ENCODE measurements at regions not wholly inside any gene's neighbourhood (a gene's known extent, or its start where the extent isn't known, plus 50 kb on each side); places are given as distances from the start of the nearest gene placed in this dataset.
"Not testable (repeated sequence)": the region's sequence is repeated elsewhere in the genome, so short reads cannot be mapped to it uniquely, and the experiment has no call there.

DNA sequence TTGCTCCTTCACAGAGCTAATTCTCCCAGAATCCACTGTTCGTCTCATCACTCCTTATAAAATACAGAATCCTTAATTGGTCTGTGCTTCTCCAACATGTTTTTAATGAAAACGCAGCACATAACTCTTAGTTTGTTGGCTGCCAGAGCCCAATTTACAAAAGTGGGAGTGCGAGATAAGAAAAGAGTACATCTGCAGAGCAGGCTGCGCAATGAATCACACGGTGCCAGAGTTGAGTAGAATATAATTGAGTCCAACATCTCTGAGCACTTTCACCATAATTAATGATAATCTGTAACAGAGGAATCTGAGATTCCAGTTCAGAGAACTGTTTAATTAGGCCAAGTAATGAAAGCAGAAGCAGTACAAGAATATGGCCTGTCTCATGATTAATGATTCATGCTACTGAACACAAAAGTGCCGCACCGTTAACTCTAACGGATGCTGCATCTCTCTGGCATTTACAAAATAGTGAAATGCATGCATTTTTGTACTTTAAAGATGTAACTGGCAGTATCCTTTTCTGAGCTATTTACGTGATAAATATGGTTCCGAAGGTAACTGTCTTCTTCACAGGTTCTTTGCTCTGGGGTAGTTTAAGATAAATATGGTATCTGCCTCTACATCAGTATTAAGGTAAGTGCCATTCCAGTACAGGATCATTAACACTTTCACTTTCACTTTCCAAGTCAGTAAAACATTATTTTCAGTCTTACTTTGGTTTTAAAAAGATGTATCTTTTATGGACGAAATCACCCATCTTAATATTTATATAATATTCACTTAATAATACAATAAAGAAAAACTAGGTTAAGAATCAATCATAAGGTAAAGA lies 785.6 kb downstream of the NR4A2 start:
- Mint-ChIP-seq H3K27ac (no peak overlapping the region), H3K4me3 (no peak overlapping the region), H3K36me3 (no peaks in the 10 kb centered on the region), H3K4me1 (no peaks in the 10 kb centered on the region), H3K27me3 (ENCODE audit: low read depth in 2 of 2) (no peaks in the 10 kb centered on the region), H3K9me3 (peaks cover 3 to 17% of the 10 kb centered on the region in 2 donors)
- 93% methylated on average over 10 of the region's 11 CpGs for WGBS (ENCODE audit: insufficient coverage)
- H3K4me1 ChIP-seq (ENCODE audit: control insufficient read depth, insufficient read depth, low read length) = no peaks in the 10 kb centered on the region
- intact Hi-C loops (cut with micrococcal nuclease) = no loop called here
- H3K27me3 ChIP-seq (ENCODE audit: control insufficient read depth, insufficient read depth, low read length) = no peaks in the 10 kb centered on the region
- TF ChIP-seq, protein P1, sequence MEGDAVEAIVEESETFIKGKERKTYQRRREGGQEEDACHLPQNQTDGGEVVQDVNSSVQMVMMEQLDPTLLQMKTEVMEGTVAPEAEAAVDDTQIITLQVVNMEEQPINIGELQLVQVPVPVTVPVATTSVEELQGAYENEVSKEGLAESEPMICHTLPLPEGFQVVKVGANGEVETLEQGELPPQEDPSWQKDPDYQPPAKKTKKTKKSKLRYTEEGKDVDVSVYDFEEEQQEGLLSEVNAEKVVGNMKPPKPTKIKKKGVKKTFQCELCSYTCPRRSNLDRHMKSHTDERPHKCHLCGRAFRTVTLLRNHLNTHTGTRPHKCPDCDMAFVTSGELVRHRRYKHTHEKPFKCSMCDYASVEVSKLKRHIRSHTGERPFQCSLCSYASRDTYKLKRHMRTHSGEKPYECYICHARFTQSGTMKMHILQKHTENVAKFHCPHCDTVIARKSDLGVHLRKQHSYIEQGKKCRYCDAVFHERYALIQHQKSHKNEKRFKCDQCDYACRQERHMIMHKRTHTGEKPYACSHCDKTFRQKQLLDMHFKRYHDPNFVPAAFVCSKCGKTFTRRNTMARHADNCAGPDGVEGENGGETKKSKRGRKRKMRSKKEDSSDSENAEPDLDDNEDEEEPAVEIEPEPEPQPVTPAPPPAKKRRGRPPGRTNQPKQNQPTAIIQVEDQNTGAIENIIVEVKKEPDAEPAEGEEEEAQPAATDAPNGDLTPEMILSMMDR (IDR thresholded peaks at IDR 0.05) = no peak
- no peak for ATAC-seq
- H3K9me3 ChIP-seq (ENCODE audit: control insufficient read depth, insufficient read depth, low read length) = peaks cover 6% of the 10 kb centered on the region
- no peaks in the 10 kb centered on the region for H3K36me3 ChIP-seq (ENCODE audit: control insufficient read depth, insufficient read depth, low read length)
- H3K4me3 ChIP-seq (ENCODE audit: low read length) = no peak overlapping the region
- no peak overlapping the region for H3K27ac ChIP-seq (ENCODE audit: low read length)
- no peak for DNase-seq

DNA sequence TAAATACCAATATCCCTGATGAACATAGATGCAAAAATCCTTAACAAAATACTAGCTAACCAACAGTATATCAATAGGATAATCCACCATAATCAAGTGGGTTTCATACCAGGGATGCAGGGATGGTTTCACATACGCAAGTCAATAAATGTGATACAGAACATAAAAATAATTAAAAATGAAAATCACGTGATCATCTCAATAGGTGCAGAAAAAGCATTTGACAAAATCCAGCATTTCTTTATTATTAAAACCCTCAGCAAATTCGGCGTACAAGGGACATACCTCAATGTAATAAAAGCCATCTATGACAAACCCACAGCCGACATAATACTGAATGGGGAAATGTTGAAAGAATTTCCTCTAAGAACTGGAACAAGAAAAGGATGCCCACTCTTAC lies 793.5 kb downstream of the NR4A2 start:
- ATAC-seq; H3K4me3 Mint-ChIP-seq; H3K27me3 ChIP-seq (ENCODE audit: control insufficient read depth, insufficient read depth, low read length); H3K4me1 ChIP-seq (ENCODE audit: control insufficient read depth, insufficient read depth, low read length); H3K27me3 Mint-ChIP-seq (ENCODE audit: low read depth in 2 of 2); DNase-seq; H3K4me1 Mint-ChIP-seq; H3K36me3 ChIP-seq (ENCODE audit: control insufficient read depth, insufficient read depth, low read length); H3K27ac Mint-ChIP-seq; H3K27ac ChIP-seq (ENCODE audit: low read length); H3K9me3 ChIP-seq (ENCODE audit: control insufficient read depth, insufficient read depth, low read length); H3K4me3 ChIP-seq (ENCODE audit: low read length); intact Hi-C loops (cut with micrococcal nuclease); H3K36me3 Mint-ChIP-seq: not testable (repeated sequence)
- WGBS (ENCODE audit: insufficient coverage) = 90% methylated on average over 3 of the region's 5 CpGs
- peaks cover 9 to 21% of the 10 kb centered on the region in 2 donors for H3K9me3 Mint-ChIP-seq

DNA sequence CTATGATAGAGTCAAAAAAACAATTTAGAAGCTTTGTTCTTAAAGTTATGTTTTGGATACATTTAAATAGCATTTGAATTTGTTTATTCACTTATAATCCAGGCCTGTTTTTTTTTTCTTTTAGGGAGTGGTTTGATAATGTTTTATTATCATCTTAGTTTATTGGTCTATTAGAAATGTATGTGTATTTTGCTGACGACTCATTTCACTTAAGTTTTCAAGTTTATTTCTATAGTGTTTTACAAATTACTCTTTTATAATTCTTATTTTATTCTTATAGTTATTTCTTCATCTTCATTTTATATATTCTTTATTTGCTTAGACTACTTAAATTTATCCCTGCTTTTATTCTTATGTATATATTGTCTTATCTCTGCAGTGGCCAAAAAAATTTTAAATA lies 804.5 kb downstream of the NR4A2 start:
- no peak for ATAC-seq
- no peaks in the 10 kb centered on the region for H3K4me1 ChIP-seq (ENCODE audit: control insufficient read depth, insufficient read depth, low read length)

DNA sequence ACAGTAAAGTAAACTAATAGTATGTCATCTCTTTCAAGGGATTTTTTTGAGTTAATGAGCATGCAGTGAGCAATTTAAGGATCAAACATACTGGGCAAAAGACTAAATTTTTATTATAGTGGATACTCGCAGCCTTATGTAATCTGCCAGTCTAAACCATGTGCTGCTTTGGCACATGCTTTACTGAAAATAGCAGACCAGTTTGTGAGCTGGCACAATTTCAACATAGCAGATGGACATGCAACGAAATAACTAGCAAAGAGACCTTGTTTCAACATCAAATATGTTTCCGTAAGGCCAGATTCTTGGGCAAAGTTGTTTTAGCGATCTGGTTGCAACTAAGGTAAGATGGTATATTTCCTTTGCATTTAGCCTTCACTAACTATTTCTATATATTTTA lies 807.3 kb downstream of the NR4A2 start:
- H3K9me3 ChIP-seq (ENCODE audit: control insufficient read depth, insufficient read depth, low read length) = no peaks in the 10 kb centered on the region
- TF ChIP-seq, protein P1 (IDR thresholded peaks at IDR 0.05) = no peak
- intact Hi-C loops (cut with micrococcal nuclease) = no loop called here

More for the DNA sequence above, 804.5 kb downstream of the NR4A2 start:
- peaks cover 10 to 28% of the 10 kb centered on the region in 2 donors for H3K9me3 Mint-ChIP-seq
- Histone ChIP-seq H3K4me3 (ENCODE audit: low read length) (no peak overlapping the region), H3K27me3 (ENCODE audit: control insufficient read depth, insufficient read depth, low read length) (no peaks in the 10 kb centered on the region), H3K27ac (ENCODE audit: low read length) (no peak overlapping the region), H3K9me3 (ENCODE audit: control insufficient read depth, insufficient read depth, low read length) (no peaks in the 10 kb centered on the region), H3K36me3 (ENCODE audit: control insufficient read depth, insufficient read depth, low read length) (no peaks in the 10 kb centered on the region)
- no peak overlapping the region for H3K27ac Mint-ChIP-seq
- no peak for DNase-seq
- H3K27me3 Mint-ChIP-seq (ENCODE audit: low read depth in 2 of 2) = no peaks in the 10 kb centered on the region
- no peak overlapping the region for H3K4me3 Mint-ChIP-seq
- H3K36me3 Mint-ChIP-seq = peaks cover under 1% of the 10 kb centered on the region
- TF ChIP-seq, protein P1 (IDR thresholded peaks at IDR 0.05) = no peak
- H3K4me1 Mint-ChIP-seq = no peaks in the 10 kb centered on the region
- WGBS (ENCODE audit: insufficient coverage) = no CpG with 5 or more reads among the region's 1 CpG
- intact Hi-C loops (cut with micrococcal nuclease) = no loop called here

More for the DNA sequence above, 807.3 kb downstream of the NR4A2 start:
- no peak overlapping the region for H3K27ac Mint-ChIP-seq
- ATAC-seq (no peak), DNase-seq (no peak)
- peaks cover 6% of the 10 kb centered on the region for H3K36me3 Mint-ChIP-seq
- Histone ChIP-seq H3K36me3 (ENCODE audit: control insufficient read depth, insufficient read depth, low read length) (no peaks in the 10 kb centered on the region), H3K27me3 (ENCODE audit: control insufficient read depth, insufficient read depth, low read length) (no peaks in the 10 kb centered on the region), H3K4me3 (ENCODE audit: low read length) (no peak overlapping the region), H3K27ac (ENCODE audit: low read length) (no peak overlapping the region), H3K4me1 (ENCODE audit: control insufficient read depth, insufficient read depth, low read length) (no peaks in the 10 kb centered on the region)
- WGBS (ENCODE audit: insufficient coverage) = 76% methylated on average over 3 of the region's 4 CpGs
- no peaks in the 10 kb centered on the region for H3K27me3 Mint-ChIP-seq (ENCODE audit: low read depth in 2 of 2)
- H3K4me1 Mint-ChIP-seq = no peaks in the 10 kb centered on the region
- H3K4me3 Mint-ChIP-seq = no peak overlapping the region
- peaks cover 13 to 30% of the 10 kb centered on the region in 2 donors for H3K9me3 Mint-ChIP-seq

Data from natural killer cell (primary cell).